ENCODE measurements at regions not wholly inside any gene's neighbourhood (a gene's known extent, or its start where the extent isn't known, plus 50 kb on each side); places are given as distances from the start of the nearest gene placed in this dataset.
"Not testable (repeated sequence)": the region's sequence is repeated elsewhere in the genome, so short reads cannot be mapped to it uniquely, and the experiment has no call there.

- DNase-seq, result no peak
These were observed 496.9 kb upstream of the STXBP6 start for GRCh38 chr14:25546826-25547225.

- DNase-seq, result peak; percentile 1
These were observed 488.0 kb upstream of the STXBP6 start for GRCh38 chr14:25537846-25538455.

GRCh38 chr14:25526290-25526689, 476.3 kb upstream of the STXBP6 start:
- no peak for DNase-seq

DNA sequence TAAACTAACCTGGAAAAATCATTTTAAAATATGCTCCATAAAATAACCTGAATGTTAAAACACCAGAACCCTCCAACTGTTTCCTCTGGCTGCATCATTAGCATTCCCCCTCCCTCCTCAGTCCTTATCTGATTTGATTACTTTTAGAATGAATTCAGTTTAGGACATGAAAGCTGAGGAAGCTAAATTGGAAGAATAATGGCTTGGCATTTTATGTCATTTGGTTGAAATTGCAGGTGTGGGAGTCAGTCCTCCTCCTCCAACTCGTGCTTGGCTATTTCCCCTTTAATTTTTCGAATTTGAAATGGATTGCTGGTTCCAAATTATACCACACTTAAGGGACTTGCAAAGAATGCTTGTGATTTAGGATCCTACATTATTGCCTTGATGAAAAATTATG, 473.0 kb upstream of the STXBP6 start:
- DNase-seq, result no peak

DNA sequence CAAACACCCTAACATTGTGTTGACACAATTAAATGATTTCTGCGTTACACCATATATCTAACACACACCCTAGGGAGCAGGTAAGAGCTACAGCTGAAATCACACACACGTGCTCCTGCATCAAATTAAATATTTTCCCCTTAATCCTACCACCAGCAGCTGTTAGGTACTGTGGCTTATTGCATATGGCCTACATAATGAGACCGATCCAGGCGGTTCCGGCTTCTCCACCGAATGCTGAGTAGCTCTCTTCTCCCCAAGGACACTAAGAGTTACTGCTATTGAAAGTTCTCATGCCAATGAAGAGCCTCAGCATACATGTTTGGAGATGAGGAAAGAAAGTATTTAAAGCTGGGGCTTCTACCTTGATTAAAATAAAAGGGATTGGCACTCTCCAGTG, 472.2 kb upstream of the STXBP6 start:
- DNase-seq, result no peak

DNA sequence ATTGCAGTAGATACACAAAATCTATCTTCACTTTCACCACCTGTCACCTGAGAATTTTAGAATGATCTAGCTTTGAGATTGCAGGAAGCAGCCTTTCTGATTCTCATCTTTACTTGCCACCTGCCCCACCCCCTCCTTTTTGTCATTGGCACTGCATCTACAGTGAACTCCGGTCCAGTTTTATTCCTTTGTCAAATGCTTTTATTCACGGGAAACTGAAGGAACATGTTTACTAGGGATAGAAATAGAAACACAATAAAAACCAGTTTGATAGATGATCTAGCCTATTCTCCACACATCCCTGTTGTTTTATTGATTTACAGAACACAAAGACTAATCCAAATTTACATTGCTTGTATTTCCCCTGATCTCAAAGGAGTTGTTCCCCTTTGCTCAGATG, 471.7 kb upstream of the STXBP6 start:
- DNase-seq, result no peak

DNA sequence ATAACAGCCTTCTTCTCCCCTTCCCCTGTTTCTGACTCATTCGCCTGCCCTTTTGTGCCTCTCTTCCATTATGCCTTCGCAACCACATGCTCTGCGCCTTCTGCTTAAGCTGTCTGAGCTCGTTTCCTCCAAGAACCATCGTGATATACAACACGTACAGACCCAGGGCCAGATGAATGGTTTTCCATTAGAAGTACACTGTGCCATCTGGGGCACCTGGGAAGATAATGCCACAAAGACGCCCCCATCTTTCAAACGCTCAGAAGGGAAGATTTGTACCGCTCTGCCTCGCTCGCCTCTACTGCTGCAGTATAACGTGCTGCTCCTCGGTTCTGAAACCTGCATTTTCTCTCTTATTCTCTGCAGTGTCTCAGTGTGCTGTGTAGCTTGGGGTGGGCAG, 470.9 kb upstream of the STXBP6 start:
- no peak for DNase-seq

- no peak for DNase-seq
These were observed 468.4 kb upstream of the STXBP6 start for GRCh38 chr14:25518364-25518763.

GRCh38 chr14:25516838-25517237, 466.9 kb upstream of the STXBP6 start:
- DNase-seq, result no peak

DNA sequence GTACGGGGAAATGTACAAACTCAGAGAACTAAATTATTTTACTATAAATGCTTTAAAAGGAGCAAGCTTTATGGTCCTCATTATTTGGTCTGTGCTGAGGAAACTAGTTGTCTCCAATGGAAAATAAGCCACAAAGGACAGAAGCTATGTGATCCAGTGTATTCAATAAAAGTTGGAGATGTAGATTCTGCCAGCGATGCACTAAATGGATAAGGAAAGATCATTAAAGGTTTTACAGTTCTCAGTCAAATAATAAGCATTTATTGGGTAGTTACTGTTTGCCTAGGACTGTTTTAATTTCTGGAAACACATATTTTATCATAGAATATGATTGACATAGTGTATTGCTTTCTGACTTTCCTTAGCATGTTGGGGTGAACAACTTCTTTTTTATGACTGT, 458.9 kb upstream of the STXBP6 start:
- DNase-seq, result no peak

DNA sequence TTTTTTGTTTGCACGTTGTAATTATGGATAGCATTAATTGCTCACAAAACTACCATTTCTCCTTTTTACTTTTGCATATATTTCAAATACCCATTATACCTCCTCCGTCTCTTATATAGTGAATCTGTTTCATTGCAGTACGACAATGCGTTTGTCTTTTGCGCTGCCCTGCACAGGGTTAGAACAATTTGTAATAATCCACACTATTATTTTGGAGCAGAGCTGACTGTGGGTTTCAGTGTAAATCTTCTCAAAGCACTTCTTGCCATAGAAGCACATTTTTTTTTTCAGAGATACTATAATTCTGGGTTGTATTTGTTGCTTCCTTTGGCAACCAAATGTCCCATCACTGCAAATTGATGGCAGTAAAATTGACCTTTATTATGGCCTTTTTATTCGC, 451.8 kb upstream of the STXBP6 start:
- no peak for DNase-seq

DNA sequence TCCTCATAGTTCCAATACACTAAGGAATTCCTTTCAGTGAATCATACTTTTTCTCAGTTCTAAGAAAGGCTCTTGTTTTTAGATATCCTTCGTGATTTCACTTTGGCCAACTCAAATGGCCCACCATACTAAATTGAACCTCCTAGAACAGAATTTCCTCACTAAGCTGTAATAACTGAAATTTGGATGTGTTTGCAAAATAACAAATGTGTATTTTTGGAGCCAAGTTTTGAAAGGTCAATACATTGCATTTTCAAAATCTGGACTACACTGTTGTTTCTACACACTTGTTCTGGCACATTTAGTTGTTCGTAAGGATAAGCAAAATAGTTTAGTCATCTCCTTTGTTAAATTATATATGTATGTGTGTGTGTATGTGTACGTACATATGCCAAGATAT, 439.0 kb upstream of the STXBP6 start:
- no peak for DNase-seq

DNA sequence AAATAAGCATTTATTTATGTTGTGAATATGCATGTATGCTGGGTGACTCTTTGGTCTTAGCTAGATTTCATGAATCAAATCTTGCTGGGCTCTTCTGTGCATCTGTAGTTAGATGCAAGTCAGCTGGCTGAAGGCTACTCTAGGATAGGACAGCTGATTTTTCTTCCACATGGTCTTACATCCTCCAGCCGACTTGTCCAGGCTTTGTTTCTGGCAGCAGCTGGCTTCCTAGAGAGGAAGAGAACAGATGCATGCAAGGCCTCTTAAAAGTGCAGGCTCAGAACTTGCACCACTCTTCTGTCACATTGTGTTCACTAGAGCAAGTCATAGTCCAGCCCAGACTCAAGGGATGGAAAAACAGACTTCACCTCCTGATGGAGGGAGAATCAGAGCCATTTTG, 435.4 kb upstream of the STXBP6 start:
- no peak for DNase-seq

DNA sequence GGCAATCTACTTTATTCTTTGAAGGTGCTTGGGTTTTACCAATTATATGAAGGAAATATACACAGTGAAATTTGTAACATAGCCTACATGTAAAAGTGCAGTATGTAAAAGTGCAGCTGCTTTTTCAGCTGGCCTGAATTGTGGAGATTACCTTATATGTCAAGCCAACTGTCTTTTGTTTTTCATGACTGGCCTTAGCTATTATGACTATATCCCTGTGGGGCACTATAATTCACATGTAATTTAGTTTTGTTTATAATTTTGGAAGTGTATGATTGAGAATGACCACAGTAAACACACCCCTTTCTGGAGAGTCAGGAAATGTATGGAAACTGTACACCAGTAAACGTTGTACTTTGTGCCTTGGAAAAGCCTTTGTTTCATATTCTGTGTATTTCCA, 435.0 kb upstream of the STXBP6 start:
- DNase-seq, result no peak

DNA sequence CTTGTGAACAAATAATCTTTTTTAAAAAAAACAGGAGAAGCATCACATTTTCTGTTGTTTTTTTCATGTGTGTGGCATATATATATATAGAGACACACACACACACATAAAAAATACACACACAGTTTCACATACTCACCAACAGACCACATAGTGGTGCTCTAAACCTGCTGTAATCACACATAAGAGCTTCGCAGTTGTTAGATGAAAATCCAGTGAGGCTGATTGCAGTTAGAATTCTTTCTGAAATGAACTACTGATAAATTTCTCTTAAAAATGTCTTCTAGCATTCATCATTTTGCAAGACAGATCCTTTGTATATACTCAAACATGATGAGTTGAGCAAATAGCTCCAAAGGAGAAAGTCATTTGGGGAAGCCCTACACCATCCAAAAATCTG, 434.3 kb upstream of the STXBP6 start:
- no peak for DNase-seq

DNA sequence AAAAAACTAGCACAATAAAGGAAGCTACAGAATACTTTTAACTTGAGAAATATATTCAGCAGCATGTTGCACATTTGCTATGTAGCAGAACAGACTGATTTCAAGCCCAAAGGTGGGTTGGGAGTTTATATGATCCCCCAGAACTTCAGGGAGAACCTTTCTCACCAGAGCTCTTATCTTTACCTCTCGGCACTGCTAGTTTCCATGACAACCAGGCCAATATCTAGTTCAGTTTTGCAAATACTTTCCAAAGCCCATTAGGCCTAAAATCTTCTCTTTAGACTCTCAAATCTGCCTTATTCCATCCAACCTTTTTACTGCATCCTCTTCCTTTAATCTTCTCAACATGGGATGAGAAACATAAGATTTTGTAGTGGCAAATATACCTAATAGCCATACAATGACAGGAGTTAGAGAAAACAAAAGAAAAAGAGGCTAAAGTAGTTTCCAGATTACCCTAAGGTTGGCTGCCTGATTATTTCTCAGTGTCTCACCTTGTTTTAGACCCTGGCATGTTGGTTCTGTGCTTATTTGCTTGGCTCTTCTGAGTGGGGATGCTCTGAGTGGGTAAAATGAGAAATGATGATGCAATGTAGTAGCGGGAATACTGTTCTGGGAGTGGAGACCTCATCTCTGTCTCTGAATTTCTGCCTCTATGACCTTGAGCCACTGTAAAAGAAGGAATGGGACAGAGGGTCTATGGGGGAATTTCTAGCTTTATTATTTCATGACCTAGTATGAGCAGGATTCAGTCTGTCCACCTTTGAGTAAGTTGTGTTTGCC, 427.6 kb upstream of the STXBP6 start:
- no peak for DNase-seq

DNA sequence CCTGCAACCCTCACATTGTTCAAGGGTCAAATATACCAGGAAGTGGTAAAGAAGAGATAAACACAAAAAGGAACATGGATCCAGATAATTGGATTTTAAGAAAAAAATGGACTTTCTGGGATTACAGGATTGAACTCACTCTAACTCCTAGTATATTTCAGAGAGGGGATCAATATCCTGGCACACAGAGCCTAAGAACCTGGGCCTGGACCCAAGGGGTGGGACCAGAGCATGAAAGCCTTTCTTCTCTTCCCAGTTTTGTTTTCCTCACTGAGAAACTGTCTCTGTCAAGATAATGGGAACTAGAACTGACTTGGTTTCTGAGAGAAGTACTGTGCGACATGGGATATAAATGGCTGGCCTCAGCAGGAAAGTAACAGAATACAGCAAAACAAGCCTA, 422.8 kb upstream of the STXBP6 start:
- no peak for DNase-seq

DNA sequence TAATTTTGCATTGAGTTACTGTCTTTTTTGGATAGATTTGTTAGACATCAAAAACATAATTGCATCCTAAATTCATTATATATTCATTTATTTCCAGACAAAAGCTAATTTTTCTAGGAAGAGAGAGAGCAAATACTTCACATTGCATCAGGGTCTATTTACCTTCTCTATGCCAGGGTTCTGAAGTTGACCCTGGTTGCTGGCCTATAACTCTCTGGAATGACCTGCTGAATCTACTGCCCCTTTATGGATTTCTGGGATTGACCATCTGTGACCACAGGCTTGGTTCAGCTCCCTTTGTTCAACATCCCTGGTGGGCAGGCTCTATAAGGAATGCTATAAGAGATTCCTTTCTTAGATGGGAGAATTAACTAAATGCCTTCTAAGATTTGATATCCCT, 414.8 kb upstream of the STXBP6 start:
- no peak for DNase-seq

DNA sequence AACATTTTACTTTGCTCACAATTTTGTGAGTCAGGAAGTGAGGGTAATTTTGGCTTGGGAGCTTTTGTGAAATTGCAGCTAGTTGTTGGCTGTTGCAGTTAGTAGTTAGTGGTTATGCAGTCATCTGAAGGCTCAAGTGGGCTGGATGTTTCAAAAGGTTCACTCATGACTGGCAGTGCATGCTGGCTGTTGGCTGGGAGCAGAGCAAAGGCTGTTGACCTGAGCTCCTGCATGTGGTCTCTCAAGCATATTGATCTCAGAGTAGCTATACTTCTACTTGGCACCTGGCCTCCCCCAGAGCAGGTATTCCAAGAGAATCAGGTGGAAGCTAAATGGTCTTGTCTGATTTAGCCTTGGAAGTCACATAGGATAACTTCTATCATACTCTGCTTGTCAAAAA, 414.1 kb upstream of the STXBP6 start:
- no peak for DNase-seq

- DNase-seq, result no peak
These were observed 413.5 kb upstream of the STXBP6 start for GRCh38 chr14:25463480-25463879.

- no peak for DNase-seq
These were observed 411.8 kb upstream of the STXBP6 start for GRCh38 chr14:25461780-25462179.

DNA sequence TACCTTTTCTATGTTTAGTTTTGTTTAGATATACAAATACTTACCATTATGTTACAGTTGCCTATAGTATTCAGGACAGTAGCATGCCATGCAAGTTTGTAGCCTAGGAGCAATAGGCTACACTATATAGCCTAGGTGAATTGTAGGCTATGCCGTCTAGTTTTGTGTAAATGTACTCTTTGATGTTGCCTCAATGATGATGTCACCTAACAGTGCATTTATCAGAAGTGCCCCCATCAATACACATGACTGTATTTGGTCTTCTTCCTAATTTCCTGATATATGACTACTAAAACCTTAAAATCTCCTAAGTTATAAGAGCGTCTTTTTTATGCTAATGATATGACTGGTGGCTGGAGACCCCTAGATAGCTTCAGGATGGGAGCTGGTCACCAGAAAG, 394.4 kb upstream of the STXBP6 start:
- DNase-seq, result no peak

DNA sequence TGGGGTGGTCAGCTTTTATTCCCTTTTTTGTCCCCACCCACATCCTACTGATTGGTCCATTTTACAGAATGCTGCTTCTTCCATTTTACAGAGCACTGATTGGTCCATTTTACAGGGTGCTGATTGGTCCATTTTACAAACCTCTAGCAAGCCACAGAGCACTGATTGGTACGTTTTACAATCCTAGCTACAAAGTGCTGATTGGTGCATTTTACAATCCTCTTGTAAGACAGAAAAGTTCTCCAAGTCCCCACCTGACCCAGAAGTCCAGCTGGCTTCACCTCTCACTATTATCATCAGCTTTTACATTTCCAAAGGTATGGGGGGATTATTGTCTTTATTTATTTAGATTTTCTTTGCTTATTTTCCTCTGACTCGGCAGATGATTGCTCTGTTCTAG, 390.4 kb upstream of the STXBP6 start:
- DNase-seq, result not testable (repeated sequence)

- no peak for DNase-seq
These were observed 387.0 kb upstream of the STXBP6 start for GRCh38 chr14:25436906-25437305.

All from fibroblast of skin of abdomen (primary cell).